GM23248 (cell line): ENCODE measurements at regions not wholly inside any gene's neighbourhood (a gene's known extent, or its start where the extent isn't known, plus 50 kb on each side); places are given as distances from the start of the nearest gene placed in this dataset.
A peak's percentile ranks its signal among the peaks of the same experiment; 100 is the strongest.

Experiments
- DNase-seq: peaks from one replicate; pipeline ENCODE4 v3.0.0-alpha.2; 2015
- H2AFZ ChIP-seq: fragments of 200-600 bp; sonication (generic); 2 replicates; pipeline ENCODE4 v1.6.1; 2016; ENCODE audit warnings: antibody characterized with exemption
- H3F3A ChIP-seq: fragments of 200-600 bp; sonication (generic); 2 replicates; pipeline ENCODE4 v1.6.1; 2016; ENCODE audit warnings: mild to moderate bottlenecking, antibody characterized with exemption, mixed run types; ENCODE audit not compliant: insufficient read depth
- H3K27ac ChIP-seq: fragments of 200-600 bp; sonication (generic); 2 replicates; pipeline ENCODE4 v1.5.1; 2016; ENCODE audit warnings: mild to moderate bottlenecking
- H3K27me3 ChIP-seq: fragments of 200-600 bp; sonication (generic); replicated peaks from 2 replicates; pipeline ENCODE4 v1.6.1; 2016; ENCODE audit warnings: mild to moderate bottlenecking; ENCODE audit not compliant: insufficient read depth
- H3K36me3 ChIP-seq: fragments of 200-600 bp; sonication (generic); 2 replicates; pipeline ENCODE4 v1.6.1; 2016; ENCODE audit warnings: low read depth, mild to moderate bottlenecking
- H3K4me1 ChIP-seq: fragments of 200-600 bp; sonication (generic); 2 replicates; pipeline ENCODE4 v1.6.1; 2016; ENCODE audit warnings: mild to moderate bottlenecking; ENCODE audit not compliant: insufficient read depth
- H3K4me2 ChIP-seq: fragments of 200-600 bp; sonication (generic); one replicate; pipeline ENCODE4 v1.6.1; 2016; ENCODE audit warnings: mild to moderate bottlenecking; ENCODE audit not compliant: unreplicated experiment
- H3K4me3 ChIP-seq: fragments of 200-600 bp; sonication (generic); 2 replicates; pipeline ENCODE4 v1.5.1; 2016; ENCODE audit warnings: mild to moderate bottlenecking
- H3K79me2 ChIP-seq: fragments of 200-600 bp; sonication (generic); 2 replicates; pipeline ENCODE4 v1.6.1; 2016; ENCODE audit warnings: mild to moderate bottlenecking; ENCODE audit not compliant: insufficient read depth
- H3K9ac ChIP-seq: fragments of 200-600 bp; sonication (generic); 2 replicates; pipeline ENCODE4 v1.6.1; 2016; ENCODE audit warnings: mild to moderate bottlenecking
- H3K9me2 ChIP-seq: fragments of 200-600 bp; sonication (generic); 2 replicates; pipeline ENCODE4 v1.6.1; 2016; ENCODE audit warnings: mixed run types, mild to moderate bottlenecking, moderate library complexity; ENCODE audit not compliant: insufficient read depth
- H3K9me3 ChIP-seq: fragments of 200-600 bp; sonication (generic); one replicate; pipeline ENCODE4 v1.6.1; 2017; ENCODE audit warnings: low read depth
- H4K20me1 ChIP-seq: fragments of 200-600 bp; sonication (generic); 2 replicates; pipeline ENCODE4 v1.6.0; 2016; ENCODE audit not compliant: insufficient read depth
- EZH2 ChIP-seq: fragments of 200-600 bp; sonication (generic); IDR thresholded peaks from 2 replicates; pipeline ENCODE4 v1.6.1; 2018; ENCODE audit warnings: antibody characterized with exemption, mild to moderate bottlenecking; ENCODE audit not compliant: insufficient read depth, poor library complexity, severe bottlenecking
- EZH2phosphoT487 ChIP-seq: fragments of 200-600 bp; sonication (generic); IDR thresholded peaks from 2 replicates; pipeline ENCODE4 v1.6.1; 2018; ENCODE audit warnings: antibody characterized with exemption, moderate library complexity, mild to moderate bottlenecking, low read depth; ENCODE audit not compliant: insufficient read depth
- WGBS, 2 experiments: methylation state at CpG; one replicate each; pipeline ENCODE4 v1.1.6; 2015 to 2017; ENCODE audit warnings: low lambda C conversion rate in 2 of 2, low coverage in 1 of 2; ENCODE audit errors: missing lambda C conversion rate in 2 of 2; 5-methylcytosine and 5-hydroxymethylcytosine counted together
- in situ Hi-C: fragments of 300-500 bp; cut with MboI; formaldehyde crosslinking; loops from 2 replicates; pipeline ENCODE4 v1.15.0; 2020

- no peaks in the 10 kb centered on the region for H3K36me3 ChIP-seq
- H3K4me2 ChIP-seq = no peak overlapping the region
- DNase-seq = no peak
- H3K4me3 ChIP-seq = no peak overlapping the region
- no peak for TF ChIP-seq EZH2
- TF ChIP-seq EZH2phosphoT487 = no peak
- H3K4me1 ChIP-seq = no peaks in the 10 kb centered on the region
- H3K9me3 ChIP-seq = no peaks in the 10 kb centered on the region
- no peaks in the 10 kb centered on the region for H3K9me2 ChIP-seq
- H3K27me3 ChIP-seq = no peaks in the 10 kb centered on the region
- no peaks in the 10 kb centered on the region for H4K20me1 ChIP-seq
- H3K27ac ChIP-seq = no peak overlapping the region
- no peaks in the 10 kb centered on the region for H3K79me2 ChIP-seq
- no peaks in the 10 kb centered on the region; the same call in 1 of the 2 replicates for H3F3A ChIP-seq
- no peak overlapping the region for H2AFZ ChIP-seq
- in situ Hi-C loops = no loop called here
- no peak overlapping the region for H3K9ac ChIP-seq
These were observed 435.2 kb downstream of the ZFHX3 start for GRCh38 chr16:72612718-72613117.

GRCh38 chr16:72612256-72612655 lies 435.7 kb downstream of the ZFHX3 start:
- TF ChIP-seq EZH2 (no peak), EZH2phosphoT487 (no peak)
- DNase-seq = peak; percentile 10
- in situ Hi-C loops = no loop called here
- Histone ChIP-seq H3K9me3 (no peaks in the 10 kb centered on the region), H3F3A (no peaks in the 10 kb centered on the region; the same call in 1 of the 2 replicates), H3K4me3 (no peak overlapping the region), H3K27ac (no peak overlapping the region), H3K9me2 (no peaks in the 10 kb centered on the region), H3K4me2 (no peak overlapping the region), H4K20me1 (no peaks in the 10 kb centered on the region), H3K9ac (no peak overlapping the region), H3K4me1 (no peaks in the 10 kb centered on the region), H3K79me2 (no peaks in the 10 kb centered on the region), H2AFZ (0 out of 2 replicates have a peak overlapping the region, but pooled peaks have one; percentile 2), H3K27me3 (no peaks in the 10 kb centered on the region), H3K36me3 (no peaks in the 10 kb centered on the region)
- WGBS, 2 experiments = 34 to 40% methylated on average over 2 of the region's 2 CpGs

- in situ Hi-C loops = no loop called here
- no peak overlapping the region for H3K4me2 ChIP-seq
- H3K27me3 ChIP-seq = no peaks in the 10 kb centered on the region
- H3K9ac ChIP-seq = no peak overlapping the region
- 60 to 69% methylated on average over 3 of the region's 3 CpGs for WGBS, 2 experiments
- no peaks in the 10 kb centered on the region for H3K79me2 ChIP-seq
- no peaks in the 10 kb centered on the region for H3K36me3 ChIP-seq
- H3F3A ChIP-seq = no peaks in the 10 kb centered on the region; the same call in 1 of the 2 replicates
- no peaks in the 10 kb centered on the region for H3K9me2 ChIP-seq
- H3K4me3 ChIP-seq = no peak overlapping the region
- H3K9me3 ChIP-seq = no peaks in the 10 kb centered on the region
- H4K20me1 ChIP-seq = no peaks in the 10 kb centered on the region
- DNase-seq = no peak
- H3K27ac ChIP-seq = no peak overlapping the region
- H3K4me1 ChIP-seq = no peaks in the 10 kb centered on the region
- H2AFZ ChIP-seq = no peak overlapping the region
- TF ChIP-seq EZH2phosphoT487 = no peak
- no peak for TF ChIP-seq EZH2
These were observed 438.0 kb upstream of the PMFBP1 start for GRCh38 chr16:72609933-72610332.

GRCh38 chr16:72609066-72609465 lies 437.1 kb upstream of the PMFBP1 start:
- Histone ChIP-seq H3K9me2 (no peaks in the 10 kb centered on the region), H3K27ac (no peak overlapping the region), H3K79me2 (no peaks in the 10 kb centered on the region), H3K9me3 (no peaks in the 10 kb centered on the region), H3K4me1 (no peaks in the 10 kb centered on the region), H3F3A (no peaks in the 10 kb centered on the region; the same call in 1 of the 2 replicates), H3K4me2 (no peak overlapping the region), H3K9ac (no peak overlapping the region), H3K36me3 (no peaks in the 10 kb centered on the region), H2AFZ (no peak overlapping the region), H3K27me3 (no peaks in the 10 kb centered on the region), H3K4me3 (no peak overlapping the region), H4K20me1 (no peaks in the 10 kb centered on the region)
- no peak for TF ChIP-seq EZH2phosphoT487
- TF ChIP-seq EZH2 = no peak
- in situ Hi-C loops = no loop called here
- WGBS, 2 experiments = 31 to 45% methylated on average over 1 of the region's 1 CpG
- no peak for DNase-seq

GRCh38 chr16:72604375-72604774 lies 432.4 kb upstream of the PMFBP1 start:
- Histone ChIP-seq H3K27ac (no peak overlapping the region), H4K20me1 (no peaks in the 10 kb centered on the region), H3K4me3 (no peak overlapping the region), H3F3A (no peaks in the 10 kb centered on the region), H3K9ac (no peak overlapping the region), H3K4me1 (no peaks in the 10 kb centered on the region), H3K27me3 (no peaks in the 10 kb centered on the region), H3K9me2 (no peaks in the 10 kb centered on the region), H2AFZ (no peak overlapping the region), H3K4me2 (no peak overlapping the region), H3K9me3 (no peaks in the 10 kb centered on the region), H3K79me2 (no peaks in the 10 kb centered on the region), H3K36me3 (no peaks in the 10 kb centered on the region)
- no peak for DNase-seq
- 52 to 70% methylated on average over 2 to 3 of the region's 3 CpGs for WGBS, 2 experiments
- in situ Hi-C loops = no loop called here
- TF ChIP-seq EZH2phosphoT487 (no peak), EZH2 (no peak)
